GM12878 (cell line): ENCODE measurements at regions not wholly inside any gene's neighbourhood (a gene's known extent, or its start where the extent isn't known, plus 50 kb on each side); places are given as distances from the start of the nearest gene placed in this dataset.

Experiments used
- ATAC-seq: fragments of 200-7000 bp; cut with Tn5 transposase; 3 replicates; pipeline ENCODE4 v1.9.1; 2020; ENCODE audit warnings: mild to moderate bottlenecking, moderate library complexity
- BruUV-seq: library from RNA; stranded (reverse); fragments of 400-500 nt; replicated peaks from 2 replicates; lab custom pipeline; 2021; lab: Mats Ljungman, UMichigan
- CTCF ChIA-PET: fragments of 300-600 bp; sonication (Branson Sonifier 250); formaldehyde crosslinking; extraction: SDS; loops from one replicate; lab custom pipeline; 2021; ENCODE audit warnings: inconsistent platforms; lab: Yijun Ruan, JAX
- POLR2A ChIA-PET: fragments of 350-600 bp; formaldehyde crosslinking; extraction: SDS; loops from one replicate; lab custom pipeline; 2021; ENCODE audit warnings: inconsistent platforms; lab: Charles Lee
- RAD21 ChIA-PET: fragments of 300-600 bp; sonication (Branson Sonifier 250); formaldehyde crosslinking; loops from one replicate; lab custom pipeline; 2023; ENCODE audit warnings: antibody characterized with exemption; ENCODE audit not compliant: unreplicated experiment; lab: Charles Lee
- SMC1A ChIA-PET: fragments of 300-600 bp; sonication (Branson Sonifier 250); formaldehyde crosslinking; loops from one replicate; lab custom pipeline; 2023; ENCODE audit not compliant: unreplicated experiment, uncharacterized antibody; lab: Charles Lee
- DNase-seq: peaks from one replicate; pipeline ENCODE4 v3.0.0-alpha.2; 2011; ENCODE audit warnings: low read depth, low spot score
- FAIRE-seq: peaks from 3 replicates; lab custom pipeline; 2011; peaks lifted over from hg19 to GRCh38; lab: Jason Lieb, UNC
- H2AFZ ChIP-seq: 2 replicates; pipeline ENCODE4 v1.6.0; 2011; ENCODE audit warnings: low read depth, low read length, control low read depth; ENCODE audit not compliant: control insufficient read depth
- H3K27ac ChIP-seq: 2 replicates; pipeline ENCODE4 v1.5.1; 2011; ENCODE audit warnings: control low read depth; ENCODE audit not compliant: control insufficient read depth, insufficient read depth
- H3K27me3 ChIP-seq, 2 experiments: replicated peaks in 1 of 2; 2 replicates each; pipeline versions ENCODE4 v1.6.0 to v1.6.1; 2011; ENCODE audit warnings: low read length in 1 of 2; ENCODE audit not compliant: control insufficient read depth in 2 of 2, insufficient read depth in 2 of 2
- H3K36me3 ChIP-seq, 2 experiments: 2 replicates each; pipeline ENCODE4 v1.5.1; 2011; ENCODE audit warnings: low read length in 1 of 2; ENCODE audit not compliant: control insufficient read depth in 2 of 2, insufficient read depth in 2 of 2
- H3K4me1 ChIP-seq: 2 replicates; pipeline ENCODE4 v1.6.1; 2011; ENCODE audit warnings: mild to moderate bottlenecking, low read length, moderate library complexity, mixed read lengths; ENCODE audit not compliant: control insufficient read depth, insufficient read depth
- H3K4me2 ChIP-seq: 2 replicates; pipeline ENCODE4 v1.6.0; 2011; ENCODE audit warnings: control low read depth; ENCODE audit not compliant: control insufficient read depth, insufficient read depth
- H3K4me3 ChIP-seq: fragments of 200-600 bp; sonication (generic); 2 replicates; pipeline ENCODE4 v1.5.1; 2016
- H3K79me2 ChIP-seq: 2 replicates; pipeline ENCODE4 v1.6.0; 2011; ENCODE audit warnings: low read length; ENCODE audit not compliant: control insufficient read depth, insufficient read depth
- H3K9ac ChIP-seq: 2 replicates; pipeline ENCODE4 v1.8.0; 2011; ENCODE audit warnings: low read length, control low read depth, mixed read lengths; ENCODE audit not compliant: control insufficient read depth, insufficient read depth
- H3K9me3 ChIP-seq: replicated peaks from 3 replicates; pipeline ENCODE4 v1.5.1; 2011; ENCODE audit warnings: mild to moderate bottlenecking, low read length; ENCODE audit not compliant: control insufficient read depth, insufficient read depth
- H4K20me1 ChIP-seq: 2 replicates; pipeline ENCODE4 v1.6.0; 2011; ENCODE audit not compliant: control insufficient read depth, insufficient read depth
- BCL11A ChIP-seq: IDR thresholded peaks from 2 replicates; pipeline ENCODE4 v1.6.1; 2011; ENCODE audit warnings: low read depth, low read length
- BHLHE40 ChIP-seq, 2 experiments: fragments of 450-650 bp in 1 of 2; IDR thresholded peaks; 2 replicates each; pipeline ENCODE4 v1.6.1; 2011 to 2017; ENCODE audit warnings: low read depth in 2 of 2, borderline replicate concordance in 1 of 2, improper control_type of control experiment in 1 of 2, low read length in 1 of 2, mild to moderate bottlenecking in 1 of 2
- CBX5 ChIP-seq: sonication (generic); IDR thresholded peaks from 2 replicates; pipeline ENCODE4 v1.6.1; 2016; ENCODE audit warnings: low read depth, moderate library complexity, mild to moderate bottlenecking, inconsistent platforms
- CTCF ChIP-seq, 3 experiments: IDR thresholded peaks in 2 of 3; conservative IDR thresholded peaks in 1 of 3; 2 replicates each; pipeline ENCODE4 v1.5.1; 2011; ENCODE audit warnings: low read depth in 3 of 3, low read length in 3 of 3, mild to moderate bottlenecking in 3 of 3, control low read depth in 2 of 3, moderate library complexity in 2 of 3, inconsistent platforms in 1 of 3, mixed read lengths in 1 of 3; ENCODE audit not compliant: control insufficient read depth in 2 of 3, insufficient read depth in 1 of 3; ENCODE audit errors: extremely low read depth in 1 of 3
- EP300 ChIP-seq, 2 experiments: fragments of 150-350 bp in 1 of 2; IDR thresholded peaks; 2 replicates each; pipeline ENCODE4 v1.6.1; 2011 to 2012; ENCODE audit warnings: low read depth in 2 of 2, low read length in 2 of 2, borderline replicate concordance in 1 of 2, improper control_type of control experiment in 1 of 2, inconsistent platforms in 1 of 2; ENCODE audit not compliant: control insufficient read depth in 1 of 2
- IRF4 ChIP-seq: IDR thresholded peaks from 2 replicates; pipeline ENCODE4 v1.6.1; 2011; ENCODE audit warnings: low read depth, low read length
- JUNB ChIP-seq: IDR thresholded peaks from 2 replicates; pipeline ENCODE4 v1.6.1; 2016; ENCODE audit warnings: antibody characterized with exemption, mild to moderate bottlenecking
- KLF5 ChIP-seq: fragments of 450-650 bp; IDR thresholded peaks from 2 replicates; pipeline ENCODE4 v1.6.1; 2014; ENCODE audit warnings: mild to moderate bottlenecking; ENCODE audit not compliant: partially characterized antibody
- MEF2B ChIP-seq: fragments of 450-650 bp; IDR thresholded peaks from 2 replicates; pipeline ENCODE4 v1.6.1; 2018; ENCODE audit warnings: mild to moderate bottlenecking, moderate library complexity; ENCODE audit not compliant: partially characterized antibody, poor library complexity, severe bottlenecking
- MXI1 ChIP-seq: fragments of 150-350 bp; IDR thresholded peaks from 2 replicates; pipeline ENCODE4 v1.6.1; 2011; ENCODE audit warnings: low read depth, mild to moderate bottlenecking, inconsistent platforms, low read length, improper control_type of control experiment
- PKNOX1 ChIP-seq: fragments of 450-650 bp; IDR thresholded peaks from 2 replicates; pipeline ENCODE4 v1.6.1; 2016; ENCODE audit warnings: mild to moderate bottlenecking
- RAD21 ChIP-seq: IDR thresholded peaks from 2 replicates; pipeline ENCODE4 v1.6.1; 2011; ENCODE audit warnings: mild to moderate bottlenecking, low read depth, low read length, moderate library complexity; ENCODE audit not compliant: insufficient read depth
- RAD51 ChIP-seq: fragments of 450-650 bp; IDR thresholded peaks from 2 replicates; pipeline ENCODE4 v1.6.1; 2016; ENCODE audit warnings: moderate library complexity, mild to moderate bottlenecking, inconsistent platforms
- SMC3 ChIP-seq: IDR thresholded peaks from 2 replicates; pipeline ENCODE4 v1.6.1; 2011; ENCODE audit warnings: low read length, improper control_type of control experiment, borderline replicate concordance
- TCF12 ChIP-seq: IDR thresholded peaks from 2 replicates; pipeline ENCODE4 v1.6.1; 2011; ENCODE audit warnings: low read depth, mild to moderate bottlenecking, low read length
- ZNF592 ChIP-seq: fragments of 450-650 bp; IDR thresholded peaks from 2 replicates; pipeline ENCODE4 v1.6.1; 2017; ENCODE audit warnings: mild to moderate bottlenecking, moderate library complexity
- WGBS: methylation state at CpG from one replicate; pipeline ENCODE4 v1.1.6; 2016; ENCODE audit warnings: low lambda C conversion rate; ENCODE audit not compliant: insufficient replicate concordance, insufficient coverage; ENCODE audit errors: missing lambda C conversion rate; 5-methylcytosine and 5-hydroxymethylcytosine counted together
- in situ Hi-C: fragments of 300-500 bp; cut with MboI; formaldehyde crosslinking; loops from 9 replicates; pipeline ENCODE4 v1.14.3; 2018; ENCODE audit warnings: mixed read lengths
- intact Hi-C: fragments of 100-400 bp; cut with micrococcal nuclease; formaldehyde crosslinking; loops from one replicate; pipeline ENCODE4 v1.14.2; 2022; ENCODE audit not compliant: unreplicated experiment

GRCh38 chr18:63062246-63062645 is 257.3 kb downstream of the BCL2 start:
- POLR2A ChIA-PET = interaction anchor here (1.5 kb wide), 1 partner anchor 10 kb away, joined by 3 read pairs; no protein-coding TSS in a partner anchor
- H4K20me1 ChIP-seq = no peaks in the 10 kb centered on the region
- H3K27me3 ChIP-seq = no peaks in the 10 kb centered on the region
- H3K4me3 ChIP-seq = no peak overlapping the region
- no peaks in the 10 kb centered on the region for H3K36me3 ChIP-seq
- H3K79me2 ChIP-seq = no peaks in the 10 kb centered on the region
- H3K4me2 ChIP-seq = no peak overlapping the region
- CTCF ChIA-PET = no interaction called here
- DNase-seq = no peak
- no peak overlapping the region for H2AFZ ChIP-seq
- FAIRE-seq = no peak
- intact Hi-C loops (no loop called here), in situ Hi-C loops (no loop called here)
- H3K4me1 ChIP-seq = no peaks in the 10 kb centered on the region
- SMC1A ChIA-PET = interaction anchor here (1.2 to 1.9 kb wide), 3 partner anchors 11 to 42 kb away, joined by 3 to 6 read pairs (median 4); no protein-coding TSS in a partner anchor
- no TSS peak for BruUV-seq
- no peak overlapping the region for H3K27ac ChIP-seq
- RAD21 ChIA-PET = interaction anchor here (1.5 kb wide), 1 partner anchor 12 kb away, joined by 4 read pairs; no protein-coding TSS in a partner anchor
- no peak for TF ChIP-seq BHLHE40 (IDR thresholded peaks at IDR 0.05; ENCODE audit: borderline replicate concordance in 1 of 2, low read depth in 2 of 2, low read length in 1 of 2)
- no peak for TF ChIP-seq BCL11A
- no peak for TF ChIP-seq RAD51
- TF ChIP-seq MXI1 = no peak
- no peak for TF ChIP-seq IRF4
- TF ChIP-seq PKNOX1 = no peak
- TF ChIP-seq TCF12 = no peak
- TF ChIP-seq EP300 (IDR thresholded peaks at IDR 0.05; ENCODE audit: borderline replicate concordance in 1 of 2, control insufficient read depth in 1 of 2, low read depth in 2 of 2, low read length in 2 of 2) = no peak
- no peak for TF ChIP-seq CTCF (IDR thresholded peaks at IDR 0.05 in 2 of 3, conservative IDR thresholded peaks at IDR 0.05 in 1 of 3; ENCODE audit: control insufficient read depth in 2 of 3, extremely low read depth in 1 of 3, insufficient read depth in 1 of 3, low read depth in 3 of 3, low read length in 3 of 3)
- TF ChIP-seq KLF5 = no peak
- TF ChIP-seq MEF2B = no peak
- no peak for TF ChIP-seq ZNF592
- TF ChIP-seq SMC3 = no peak
- no peak for TF ChIP-seq JUNB
- TF ChIP-seq CBX5 = no peak
- TF ChIP-seq RAD21 = no peak
- TF ChIP-seq, all 136 proteins: peak for 0
- 77% methylated on average over 4 of the region's 4 CpGs for WGBS
- Histone ChIP-seq H3K9ac (no peak overlapping the region), H3K9me3 (no peaks in the 10 kb centered on the region)
- no peak for ATAC-seq
